HG03457 (cell line): ENCODE measurements at regions not wholly inside any gene's neighbourhood (a gene's known extent, or its start where the extent isn't known, plus 50 kb on each side); places are given as distances from the start of the nearest gene placed in this dataset.

Experiments used
- ATAC-seq: cut with Tn5 transposase; IDR thresholded peaks from one replicate; pipeline ENCODE4 v1.9.1; 2021; ENCODE audit warnings: moderate number of reproducible peaks; ENCODE audit not compliant: unreplicated experiment

DNA sequence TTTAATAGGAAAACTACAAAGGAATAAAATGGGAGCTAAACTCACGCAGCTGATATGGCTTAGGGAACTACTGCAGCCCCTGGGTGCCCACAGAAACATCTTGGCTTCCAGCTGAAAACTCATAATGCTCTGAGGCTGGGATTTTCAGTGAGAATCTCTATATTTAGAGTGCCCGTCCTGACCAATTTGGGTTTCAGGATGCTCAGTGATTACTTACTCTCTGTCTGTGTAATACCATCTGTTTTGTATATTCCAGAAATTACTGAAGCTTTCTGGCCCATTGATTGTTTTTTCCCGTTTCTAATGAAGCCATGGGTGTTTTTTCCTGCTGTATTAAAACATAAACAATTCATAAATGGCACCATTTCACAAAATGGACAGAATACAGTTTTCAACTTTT is 50.6 kb upstream of the ZNF385D start:
- ATAC-seq, result no peak

DNA sequence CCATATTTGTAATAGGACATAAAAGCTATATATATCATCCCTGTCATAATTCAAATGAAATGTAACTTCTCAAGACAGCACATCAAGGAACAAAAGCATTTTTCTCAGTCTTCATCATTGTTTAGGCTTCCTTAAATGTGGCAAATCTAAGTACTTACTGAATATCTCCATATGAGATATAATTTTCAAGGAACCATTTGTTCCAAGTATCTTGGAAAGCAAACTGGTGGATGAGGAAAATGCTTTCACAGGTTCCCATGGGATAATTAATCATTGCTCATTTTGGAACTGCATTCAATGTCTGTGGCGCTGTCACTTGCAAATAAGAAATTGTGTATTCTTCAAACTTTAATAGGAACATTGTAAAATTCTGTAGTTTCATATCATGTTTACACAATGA is 52.6 kb upstream of the ZNF385D start:
- ATAC-seq, result no peak

DNA sequence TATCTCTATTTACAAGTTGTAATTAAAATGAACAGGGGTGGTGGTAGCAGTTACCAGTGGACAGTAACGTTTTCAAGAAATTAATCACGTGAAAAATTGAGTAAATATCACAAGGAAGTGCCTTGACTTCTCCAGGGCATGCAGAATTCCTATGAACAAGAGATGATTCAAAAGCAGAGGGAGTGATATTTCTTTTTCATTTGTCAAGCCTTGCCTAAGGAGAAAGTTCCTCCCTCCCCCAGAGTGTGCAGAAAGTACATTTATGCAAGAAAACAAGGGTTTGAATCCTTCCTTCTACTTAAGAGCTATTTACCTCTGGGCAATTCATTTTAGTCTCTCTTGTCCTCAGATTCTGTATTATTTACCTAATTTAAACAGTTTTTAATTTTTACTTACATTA is 53.3 kb upstream of the ZNF385D start:
- ATAC-seq, result no peak

DNA sequence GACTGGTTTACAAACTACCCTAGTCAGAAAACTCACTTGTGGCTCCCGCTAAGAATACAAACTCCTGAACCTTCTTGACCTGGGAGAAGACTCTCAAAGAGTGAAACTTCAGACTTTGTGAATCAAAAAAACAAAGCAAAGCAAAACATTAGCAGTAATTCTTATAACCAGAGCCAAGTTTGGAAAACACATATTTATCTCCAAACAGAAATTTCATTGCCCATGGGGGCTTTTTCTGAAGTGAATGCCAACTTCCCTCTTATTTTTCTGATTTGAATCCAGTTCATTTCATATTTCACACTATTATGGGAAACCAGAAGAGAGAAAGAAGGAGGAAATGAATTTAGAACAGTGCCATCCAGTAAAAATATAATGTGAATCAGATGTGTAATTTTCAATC is 55.7 kb upstream of the ZNF385D start:
- ATAC-seq, result no peak

DNA sequence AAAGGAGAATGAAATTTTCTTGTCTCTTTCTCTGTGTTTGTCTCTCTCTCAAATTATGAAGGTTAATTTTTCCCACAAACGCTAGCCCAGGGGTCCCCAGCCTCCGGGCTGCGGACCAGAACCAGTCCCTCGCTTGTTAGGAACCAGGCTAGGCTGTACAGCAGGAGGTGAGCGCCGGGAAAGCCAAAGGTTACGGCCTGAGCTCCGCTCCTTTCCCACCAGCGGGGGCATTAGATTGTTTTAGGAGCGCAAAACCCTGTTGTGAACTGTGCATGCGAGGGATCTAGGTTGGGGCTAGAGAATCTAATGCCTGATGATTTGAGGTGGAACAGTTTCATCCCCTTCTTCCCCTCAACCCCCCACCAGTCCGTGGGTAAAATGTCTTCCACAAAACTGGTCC is 74.7 kb upstream of the ZNF385D start:
- ATAC-seq, result no peak

DNA sequence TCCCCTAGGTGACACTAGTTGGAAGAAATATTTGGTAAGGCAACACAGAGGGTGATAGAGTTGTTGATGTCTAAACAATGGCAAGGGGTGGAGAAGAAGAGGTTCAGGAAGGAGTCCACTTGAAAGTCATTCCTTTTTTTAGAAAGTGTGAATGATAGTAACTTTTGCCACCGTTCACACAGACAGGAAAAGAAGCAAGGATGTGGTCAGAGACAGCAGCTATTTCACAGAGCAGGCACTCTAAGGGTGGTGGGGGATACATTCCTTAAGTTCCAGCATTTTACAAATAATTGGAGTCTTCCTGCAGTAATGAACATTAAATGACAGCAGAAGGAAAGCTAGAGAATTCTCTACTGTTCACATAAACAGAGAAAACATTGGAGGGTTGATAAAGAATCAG is 75.4 kb upstream of the ZNF385D start:
- no peak for ATAC-seq

DNA sequence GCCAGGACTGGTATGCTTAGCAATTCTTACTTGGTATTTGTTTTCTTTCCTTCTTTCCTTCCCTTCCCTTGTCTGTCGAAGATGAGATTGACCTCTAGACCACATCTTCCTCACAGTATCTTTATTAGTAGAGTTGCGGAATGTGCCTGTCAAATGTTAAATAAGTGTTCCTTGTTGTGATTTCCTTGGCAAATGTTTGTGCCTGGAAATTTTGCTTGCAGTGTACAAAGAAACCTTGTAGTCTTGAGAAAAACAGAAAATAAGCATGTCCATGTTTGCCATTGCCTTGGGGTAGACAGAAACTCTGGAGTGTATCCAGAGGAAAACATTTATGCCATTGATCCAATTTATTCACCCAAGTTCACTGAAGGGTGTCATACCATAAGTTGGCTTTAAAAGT is 79.5 kb upstream of the ZNF385D start:
- no peak for ATAC-seq

DNA sequence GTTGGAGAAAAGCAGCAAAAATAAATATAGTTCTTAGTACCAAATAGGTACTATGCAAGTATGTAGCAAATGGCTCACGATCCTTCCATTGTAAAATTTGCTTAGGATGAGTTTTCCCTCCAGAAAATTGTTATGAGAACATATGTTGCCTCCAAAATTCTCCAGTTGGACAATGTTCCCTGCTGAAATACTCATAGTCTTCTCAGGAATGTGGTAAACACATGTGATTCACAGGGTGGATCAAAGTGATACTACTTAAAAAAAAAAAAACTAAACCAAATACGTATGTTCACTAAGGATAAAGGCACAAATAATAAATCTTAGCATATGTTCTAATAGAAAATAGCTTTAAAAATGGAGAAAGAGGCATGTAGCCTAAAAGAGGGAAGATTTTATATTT is 84.3 kb upstream of the ZNF385D start:
- no peak for ATAC-seq

DNA sequence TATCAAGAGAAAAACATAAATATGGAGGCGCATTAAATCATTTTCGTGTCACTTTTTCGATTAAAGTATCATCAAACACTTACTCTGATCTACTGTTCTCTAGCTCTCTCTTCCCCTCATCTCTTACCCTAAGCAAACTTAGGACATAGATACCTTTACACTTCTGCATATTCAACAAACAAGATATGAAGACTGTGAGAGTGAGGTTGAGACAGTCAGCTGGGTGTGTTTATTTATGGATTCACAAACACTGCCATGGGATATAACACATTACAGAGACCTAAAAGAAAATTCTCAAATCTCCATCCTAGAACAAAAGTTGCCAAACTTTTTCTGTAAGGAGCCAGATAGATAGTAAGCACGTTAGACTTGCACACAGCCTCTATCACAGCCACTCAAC is 85.2 kb upstream of the ZNF385D start:
- ATAC-seq, result no peak

DNA sequence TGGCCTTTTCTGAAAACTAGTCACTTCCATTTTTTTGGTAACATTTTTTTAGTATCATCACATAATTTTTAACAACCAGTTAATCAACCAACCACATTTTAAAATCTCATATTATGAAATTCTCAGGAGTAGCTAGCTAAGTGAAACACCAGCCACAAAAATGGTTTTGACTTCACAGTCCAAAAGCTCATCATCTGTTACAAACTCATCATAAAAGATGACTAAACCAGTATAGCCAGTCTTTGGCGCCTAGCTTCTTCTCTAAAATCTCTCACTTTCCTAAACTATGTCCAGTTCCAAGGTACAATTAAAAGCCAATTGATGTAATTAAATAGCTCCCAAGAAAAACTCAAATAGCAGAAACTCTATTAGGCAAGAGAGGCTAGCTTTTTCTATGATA is 88.2 kb upstream of the ZNF385D start:
- no peak for ATAC-seq

DNA sequence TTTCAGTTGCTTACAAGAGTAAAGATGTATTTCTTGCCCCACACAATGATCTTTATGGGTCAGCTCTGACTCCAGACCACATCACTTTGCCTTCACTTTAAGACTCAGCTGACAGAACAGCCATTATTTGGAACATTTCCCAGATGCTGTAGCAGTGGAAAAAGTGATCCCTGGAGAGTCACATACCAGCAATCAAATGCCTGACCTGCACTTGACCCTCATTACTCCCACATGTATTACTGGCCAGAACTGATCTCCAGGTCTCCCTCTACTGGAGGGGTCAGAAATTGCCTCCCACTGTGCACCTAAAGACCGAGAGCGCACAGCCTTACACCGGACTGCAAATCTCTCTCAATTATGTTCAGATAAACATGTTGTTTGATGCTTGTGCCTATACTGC is 88.6 kb upstream of the ZNF385D start:
- no peak for ATAC-seq

DNA sequence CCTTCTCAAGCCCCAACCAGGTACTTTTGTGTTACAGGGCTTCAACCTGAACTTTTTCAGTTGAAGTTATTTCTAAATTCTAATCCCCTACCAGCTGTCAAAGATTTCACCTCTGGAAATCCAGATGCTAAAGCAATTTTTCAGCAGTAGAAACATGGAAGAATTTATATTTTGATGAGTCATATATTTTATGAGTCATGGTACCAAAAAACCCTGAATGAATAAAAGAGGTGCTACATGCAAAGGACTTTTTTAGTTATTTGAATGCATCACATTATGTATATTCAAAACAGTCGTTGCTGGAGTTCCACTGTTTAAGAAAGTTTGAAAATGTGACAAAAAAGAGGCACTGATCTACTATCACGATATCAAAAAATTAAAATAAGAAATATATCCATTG is 96.0 kb upstream of the ZNF385D start:
- no peak for ATAC-seq

DNA sequence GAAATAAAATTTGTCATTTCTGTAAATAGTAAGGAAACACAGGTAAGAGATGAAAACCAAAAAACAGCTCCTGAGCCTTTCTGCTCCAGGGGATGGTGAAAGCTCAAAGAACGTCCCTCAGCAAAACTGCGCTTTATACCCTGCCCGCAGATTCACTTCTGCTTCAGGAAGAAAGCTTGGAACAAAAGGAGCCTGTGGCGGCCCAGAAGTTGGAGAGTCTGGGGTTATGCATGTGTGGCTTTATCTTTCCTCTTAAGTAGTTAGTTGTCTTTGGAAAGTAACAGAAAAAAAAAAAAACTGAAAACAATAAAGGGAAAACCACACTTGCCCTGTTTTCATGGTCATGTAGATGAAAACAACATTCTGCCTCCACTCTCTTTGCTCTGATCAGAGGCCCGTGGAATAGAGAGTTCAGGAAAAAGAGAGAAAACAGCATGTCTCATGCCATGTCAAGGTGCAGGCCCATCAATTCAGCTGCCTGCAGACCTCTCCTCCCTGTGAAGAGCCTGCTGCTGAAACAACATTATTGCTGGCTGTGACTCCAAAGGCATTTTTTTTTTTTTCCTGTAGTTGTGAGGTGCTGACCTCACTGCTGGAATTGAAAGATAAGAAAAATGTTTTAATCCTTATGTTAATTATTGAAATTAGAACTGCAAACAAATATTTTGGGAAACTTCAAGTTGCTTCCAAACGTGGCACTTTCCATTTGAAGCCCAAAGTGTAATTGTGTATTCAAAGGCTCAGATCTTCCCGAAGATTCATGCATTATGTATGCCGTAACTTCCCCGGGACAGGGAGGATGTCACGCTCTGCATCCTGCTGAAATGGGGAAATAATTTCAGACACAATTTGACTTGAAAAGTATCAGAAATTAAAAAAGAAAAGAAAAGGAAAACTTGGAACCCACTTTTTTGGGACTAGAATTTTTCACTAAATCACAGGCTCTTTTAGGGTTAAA is 108.4 kb upstream of the ZNF385D start:
- no peak for ATAC-seq

DNA sequence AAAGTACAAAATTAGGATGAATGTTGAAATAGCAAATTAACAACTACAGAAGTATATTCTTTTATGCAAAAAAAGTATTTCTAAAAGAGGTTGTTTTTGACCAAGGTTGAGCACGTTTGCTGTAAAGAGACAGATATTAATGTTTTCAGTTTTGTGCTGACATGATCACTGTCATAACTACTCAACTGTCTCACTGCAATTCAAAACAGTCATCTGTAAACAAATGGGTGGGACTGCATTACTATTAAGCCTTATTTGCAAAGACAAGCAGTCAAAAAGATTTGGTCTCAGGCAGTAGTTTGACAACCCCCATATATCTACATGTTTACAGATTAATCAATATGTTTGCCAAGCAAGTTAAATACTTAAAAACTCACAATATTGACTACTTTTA is 109.1 kb upstream of the ZNF385D start:
- ATAC-seq, result no peak

DNA sequence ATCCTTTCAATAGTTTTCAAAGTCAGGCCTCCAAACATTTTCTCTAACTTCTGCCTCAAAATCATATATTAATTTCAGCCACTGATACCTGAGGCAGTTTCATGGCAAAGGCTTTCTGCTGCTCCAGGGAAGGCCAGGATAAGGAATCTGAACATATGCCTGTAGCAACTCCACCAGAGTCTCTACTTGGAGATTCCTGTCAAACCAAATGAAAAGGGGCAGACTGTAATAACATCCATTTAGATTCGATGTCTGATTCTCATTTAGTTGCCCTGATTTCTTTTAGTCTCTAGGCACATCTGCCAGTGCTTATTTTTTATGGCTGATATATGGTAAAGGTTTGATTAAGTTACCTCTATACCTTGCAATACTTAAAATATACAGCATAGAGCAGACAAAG is 109.6 kb upstream of the ZNF385D start:
- ATAC-seq, result no peak

DNA sequence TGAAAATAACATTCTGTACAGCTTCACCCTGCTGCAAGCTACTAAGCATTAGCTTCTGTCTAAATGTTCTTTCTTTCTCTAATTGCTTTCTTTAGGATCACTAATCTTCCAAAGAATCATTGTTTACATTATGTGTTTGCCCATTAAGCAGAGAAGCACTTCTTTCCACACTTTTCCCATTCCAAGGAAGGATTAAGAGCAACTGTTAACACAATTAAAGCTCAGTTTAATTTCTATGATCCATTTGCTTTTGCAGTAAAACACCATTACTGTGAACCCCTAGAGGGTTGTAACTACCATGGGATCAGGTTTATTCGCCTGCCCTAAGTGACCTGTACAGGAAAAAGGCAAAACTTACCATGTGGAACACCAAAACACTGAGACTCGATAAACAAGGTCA is 125.8 kb upstream of the ZNF385D start:
- no peak for ATAC-seq

DNA sequence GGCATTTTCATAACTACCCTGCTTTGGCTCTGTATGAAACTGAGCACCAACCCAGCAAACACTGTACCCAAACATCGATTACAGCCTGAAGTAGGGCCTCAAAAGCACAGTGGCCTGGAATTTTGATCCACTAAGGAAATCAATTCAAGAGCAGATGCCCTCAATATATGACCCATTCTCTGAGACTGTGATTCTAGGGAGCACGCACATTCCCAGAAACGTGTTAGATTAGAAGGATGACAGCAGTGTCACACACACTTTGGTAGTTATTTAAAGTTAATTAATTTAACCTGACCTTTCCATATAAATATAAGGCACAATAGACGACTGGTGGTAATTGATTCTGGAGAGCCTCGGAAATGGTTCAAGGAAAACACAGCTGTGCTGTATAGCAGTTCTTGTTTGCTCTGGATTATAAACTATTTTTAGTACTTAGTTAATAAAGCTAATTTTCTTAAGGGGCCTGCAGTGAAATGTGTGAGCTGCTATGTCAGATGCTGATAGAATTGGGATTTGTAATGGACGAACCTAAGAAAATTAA is 126.3 kb upstream of the ZNF385D start:
- no peak for ATAC-seq

DNA sequence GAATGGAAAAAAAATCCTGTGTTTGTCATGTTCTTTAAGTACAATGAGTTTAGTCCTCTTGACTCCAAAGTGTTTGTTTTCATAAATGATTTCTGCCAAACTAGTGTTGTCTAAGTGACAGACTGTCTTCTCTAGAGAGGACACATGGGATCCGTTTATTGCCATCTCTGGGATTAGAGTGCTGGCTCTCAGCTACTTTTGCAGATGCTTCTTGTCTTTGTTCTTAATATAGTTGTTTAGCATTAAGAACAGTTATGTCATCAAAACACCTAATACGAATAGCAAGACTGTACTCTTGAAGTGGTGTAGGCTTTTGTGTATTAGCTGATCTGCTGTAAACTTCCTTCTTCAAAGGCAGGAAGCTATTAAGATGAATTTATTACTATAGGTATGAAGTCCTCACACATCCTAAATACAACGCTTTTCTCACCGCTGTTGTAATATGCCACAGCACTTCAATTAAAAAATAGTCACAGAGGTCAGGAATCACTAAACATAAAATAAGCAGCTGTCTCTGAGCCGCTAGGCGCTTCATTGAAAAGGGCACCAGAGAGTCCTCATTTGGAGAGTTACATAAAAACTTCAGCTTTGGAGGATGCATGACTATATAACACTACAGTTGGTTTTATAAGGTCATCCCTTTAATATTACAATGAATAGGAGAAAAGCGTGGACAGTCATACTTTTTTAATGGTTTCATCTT is 128.3 kb upstream of the ZNF385D start:
- ATAC-seq, result no peak

DNA sequence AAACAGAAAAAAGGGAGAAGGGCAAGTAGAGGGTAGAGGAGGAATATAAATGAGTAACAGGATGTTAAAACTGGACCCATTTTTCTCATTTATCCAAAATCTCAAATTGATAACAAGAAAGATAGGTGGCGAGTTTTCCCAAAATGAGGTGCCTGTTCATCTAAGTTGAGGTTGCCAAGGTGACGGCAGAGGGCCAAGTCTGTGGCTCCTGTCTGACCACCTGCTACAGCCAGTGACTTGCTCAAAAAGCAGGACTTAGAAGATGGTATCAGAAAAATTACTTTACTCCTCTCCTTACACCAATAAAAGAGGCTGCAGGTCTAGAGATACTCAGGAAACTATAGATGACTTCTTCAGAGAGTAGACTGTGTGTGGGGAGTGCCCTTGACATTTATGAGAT is 137.6 kb upstream of the ZNF385D start:
- no peak for ATAC-seq

DNA sequence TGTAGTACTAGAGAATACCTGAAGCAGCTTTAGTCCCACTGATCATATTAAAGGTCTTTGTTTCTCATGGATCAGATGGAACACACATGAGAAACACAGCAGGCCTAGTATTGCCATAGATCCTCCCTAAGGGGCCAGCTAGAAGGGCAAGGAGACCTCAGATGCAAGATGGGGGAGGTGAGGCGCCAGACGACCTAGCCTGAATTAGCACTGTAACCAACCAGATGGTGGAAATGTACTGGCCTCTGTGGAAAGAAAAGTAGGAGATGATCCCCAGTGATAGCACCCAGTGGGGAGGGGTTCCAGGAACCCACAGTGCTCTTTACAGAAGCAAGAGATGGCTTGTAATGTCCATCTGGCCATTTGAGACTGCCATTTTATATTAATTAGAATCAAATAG is 138.2 kb upstream of the ZNF385D start:
- no peak for ATAC-seq

DNA sequence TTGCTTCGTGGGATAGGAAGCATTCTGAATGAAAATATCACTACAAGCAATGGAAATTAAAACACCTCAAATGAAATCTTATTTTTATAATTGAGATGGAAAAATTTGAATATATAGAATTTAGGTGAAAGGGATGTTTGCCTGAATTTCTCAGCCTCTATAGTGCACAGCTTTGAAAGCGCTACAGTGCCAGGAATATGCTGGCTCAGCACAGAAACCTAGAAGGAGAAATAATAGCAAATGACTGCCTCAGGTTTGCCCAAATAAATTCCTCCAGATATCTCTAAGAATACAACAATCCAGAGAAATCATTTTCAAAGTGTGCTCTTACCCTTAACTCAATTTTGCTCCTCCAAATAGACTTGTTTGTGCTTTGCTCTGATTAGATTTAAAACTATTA is 141.1 kb upstream of the ZNF385D start:
- no peak for ATAC-seq

DNA sequence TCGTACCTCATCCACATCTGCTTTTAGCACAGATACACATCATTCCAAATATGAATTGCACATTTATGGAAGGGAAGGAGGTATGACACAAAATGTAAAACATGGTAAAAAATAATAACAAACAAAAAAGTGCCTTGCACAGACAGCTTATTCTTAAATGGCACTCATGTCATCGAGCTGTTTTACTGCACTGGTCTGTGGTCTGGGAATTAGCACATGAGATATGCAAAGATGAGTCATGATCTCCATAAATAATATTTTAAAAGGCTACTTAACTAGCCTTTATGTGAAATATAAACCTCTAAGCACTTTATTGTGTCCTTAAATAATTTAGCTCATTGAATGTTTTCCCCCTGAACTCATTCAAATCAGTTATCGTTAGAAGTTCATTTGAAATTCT is 142.2 kb upstream of the ZNF385D start:
- no peak for ATAC-seq
